A204.1 (cell line): ENCODE measurements at regions not wholly inside any gene's neighbourhood (a gene's known extent, or its start where the extent isn't known, plus 50 kb on each side); places are given as distances from the start of the nearest gene placed in this dataset.

Experiments
- FAIRE-seq: peaks from 2 replicates; lab custom pipeline; 2012; peaks lifted over from hg19 to GRCh38; lab: Jason Lieb, UNC

DNA sequence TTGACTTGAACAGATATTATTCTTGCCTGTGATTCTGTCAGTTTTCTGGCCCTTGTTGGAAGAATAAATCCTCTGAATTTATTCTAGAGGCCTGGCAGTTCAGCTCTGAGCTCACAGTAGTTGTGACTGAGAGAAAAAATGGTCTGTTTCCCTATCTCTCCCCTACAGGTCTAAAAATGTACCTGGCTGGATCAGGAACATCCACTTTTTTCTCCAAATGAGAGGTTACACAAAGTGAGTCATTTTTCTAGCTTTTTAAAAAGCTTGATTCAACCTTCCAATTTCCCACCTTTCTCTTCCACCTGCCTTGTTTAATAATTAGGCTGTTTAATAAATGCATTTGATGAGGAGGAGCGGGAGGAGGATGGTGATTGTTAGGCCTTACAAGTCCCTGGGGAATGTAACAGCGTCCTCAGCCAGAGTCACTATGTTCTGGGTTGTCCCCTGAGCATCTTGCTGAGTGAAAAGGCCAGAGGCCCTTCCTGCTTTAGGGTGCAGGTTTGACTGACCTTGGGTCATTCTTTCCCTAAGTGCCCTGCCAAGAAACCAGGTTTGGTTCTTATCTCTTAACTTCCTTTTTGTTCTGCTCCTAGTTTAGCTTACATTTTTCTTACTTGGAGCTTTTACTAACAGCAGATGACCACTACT lies 91.7 kb upstream of the FUT8 start:
- no peak for FAIRE-seq

GRCh38 chr14:65321370-65321875 lies 91.1 kb upstream of the FUT8 start:
- no peak for FAIRE-seq

DNA sequence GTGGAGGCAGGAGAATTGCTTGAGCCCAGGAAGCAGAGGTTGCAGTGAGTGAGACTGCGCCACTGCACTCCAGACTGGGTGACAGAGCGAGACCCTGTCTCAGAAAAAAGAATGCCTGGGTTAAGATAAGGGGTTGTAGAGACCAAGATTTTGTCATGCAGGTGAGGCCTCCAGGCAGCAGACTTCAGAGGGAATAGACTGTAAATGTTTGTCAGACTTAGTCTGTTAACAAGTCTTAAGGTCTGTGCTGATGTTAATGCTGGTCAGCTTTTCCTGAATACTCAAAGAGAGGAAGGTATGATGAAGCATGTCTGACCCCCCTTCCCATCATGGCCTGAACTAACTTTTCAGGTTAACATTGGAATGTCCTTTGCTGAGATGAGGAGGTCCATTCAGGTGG lies 83.0 kb upstream of the FUT8 start:
- FAIRE-seq: no peak

DNA sequence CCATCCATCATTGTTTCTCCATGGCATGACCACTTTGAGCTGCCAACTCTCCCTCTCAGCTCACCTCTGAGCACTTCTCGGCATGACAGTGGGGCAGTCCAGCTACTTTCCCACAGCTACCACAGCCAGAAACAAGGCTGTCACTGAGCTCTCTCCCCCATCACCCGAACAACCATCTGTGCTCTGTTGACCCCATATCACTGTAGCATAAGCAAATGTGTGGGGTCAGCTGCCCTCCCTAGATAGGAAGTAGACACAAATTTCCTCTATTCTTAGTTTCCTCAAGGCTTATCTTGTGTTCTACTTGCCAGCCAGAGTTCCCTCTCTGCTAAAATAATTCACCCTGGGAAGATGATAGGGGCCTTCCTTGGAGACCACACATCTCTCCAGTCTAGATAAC lies 82.6 kb upstream of the FUT8 start:
- FAIRE-seq: no peak

DNA sequence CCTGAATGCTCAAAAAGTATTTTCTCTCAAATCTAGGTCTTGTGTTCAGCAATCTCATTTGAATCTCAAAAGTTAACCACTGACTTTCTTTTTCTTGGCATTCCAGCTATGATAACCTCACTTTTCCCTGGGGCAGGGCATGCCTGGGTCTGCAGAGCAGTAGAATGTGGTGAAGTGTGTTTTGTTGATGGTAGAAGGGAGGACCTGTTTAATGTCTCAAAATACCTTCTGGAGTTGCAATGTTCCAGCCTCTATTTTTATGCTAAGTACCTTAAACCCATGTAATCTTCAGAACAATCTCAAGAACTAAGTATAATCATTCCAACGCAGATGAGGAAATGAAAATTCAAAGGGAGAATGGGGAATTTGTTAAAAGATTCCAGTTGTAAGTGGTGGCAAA lies 82.1 kb upstream of the FUT8 start:
- no peak for FAIRE-seq

DNA sequence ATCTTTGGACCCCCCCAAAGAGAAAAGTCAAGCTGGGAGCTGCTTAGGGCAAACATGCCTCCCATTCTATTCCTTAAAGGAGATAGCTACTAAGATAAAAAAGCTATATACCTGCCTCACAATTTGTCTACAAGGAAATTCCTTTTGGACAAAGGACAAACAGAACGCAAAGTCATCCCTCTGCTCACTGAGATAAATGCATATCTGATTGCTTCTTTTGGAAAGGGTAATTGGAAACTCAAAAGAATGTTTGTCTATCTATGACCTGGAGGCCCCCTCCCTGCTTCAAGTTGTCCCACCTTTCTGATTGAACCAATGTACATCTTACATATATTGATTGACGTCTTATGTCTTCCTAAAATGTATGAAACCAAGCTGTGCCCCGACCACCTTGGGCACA lies 80.9 kb upstream of the FUT8 start:
- FAIRE-seq: no peak

GRCh38 chr14:65332141-65332871 lies 80.2 kb upstream of the FUT8 start:
- no peak for FAIRE-seq

DNA sequence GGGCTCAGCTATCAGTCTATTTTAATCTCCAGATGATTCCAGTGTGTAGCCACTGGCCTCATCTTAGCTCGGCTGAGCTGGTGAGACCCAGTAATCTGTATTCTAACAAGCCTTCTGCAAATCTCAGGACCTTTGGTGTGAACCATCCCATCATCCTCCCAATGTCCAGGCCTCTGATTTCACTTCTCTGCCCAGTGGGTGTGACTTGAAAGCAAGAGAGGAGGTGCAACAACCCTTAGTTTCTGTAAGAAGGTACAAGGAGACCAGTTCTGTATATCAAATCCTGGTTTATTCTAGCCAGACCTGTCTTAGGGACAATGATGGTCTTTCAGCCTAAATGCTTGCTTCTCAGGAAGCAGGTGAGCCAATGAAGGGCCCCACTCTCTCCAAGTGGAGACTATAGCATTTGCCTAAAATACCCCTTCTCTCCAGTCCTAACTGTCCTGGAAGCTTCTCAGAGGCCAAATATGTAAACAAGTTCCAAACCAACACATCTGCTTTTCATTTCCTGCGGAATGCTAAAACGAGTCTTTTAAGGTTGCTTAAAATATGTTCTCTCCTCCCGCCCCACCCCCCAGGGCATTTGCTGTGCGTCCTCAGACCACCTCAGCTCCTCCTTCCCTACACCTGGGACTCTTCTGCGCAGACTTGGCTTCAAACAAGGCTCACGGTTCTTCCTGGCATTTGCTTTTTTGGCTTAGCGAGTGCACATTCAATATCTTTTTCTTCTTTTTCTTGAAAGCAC lies 78.4 kb upstream of the FUT8 start:
- no peak for FAIRE-seq

- FAIRE-seq: no peak
Observed at GRCh38 chr14:65334765-65335410, 77.6 kb upstream of the FUT8 start.

GRCh38 chr14:65335411-65335947 lies 77.1 kb upstream of the FUT8 start:
- FAIRE-seq: no peak

GRCh38 chr14:65336191-65336591 lies 76.3 kb upstream of the FUT8 start:
- FAIRE-seq: no peak

- no peak for FAIRE-seq
Observed at GRCh38 chr14:65339866-65340265, 72.7 kb upstream of the FUT8 start.

GRCh38 chr14:65344011-65344410 lies 68.5 kb upstream of the FUT8 start:
- FAIRE-seq: no peak

- FAIRE-seq: no peak
Observed at GRCh38 chr14:65345266-65345665, 67.3 kb upstream of the FUT8 start.

- FAIRE-seq: no peak
Observed at GRCh38 chr14:65346474-65346873, 66.1 kb upstream of the FUT8 start.

DNA sequence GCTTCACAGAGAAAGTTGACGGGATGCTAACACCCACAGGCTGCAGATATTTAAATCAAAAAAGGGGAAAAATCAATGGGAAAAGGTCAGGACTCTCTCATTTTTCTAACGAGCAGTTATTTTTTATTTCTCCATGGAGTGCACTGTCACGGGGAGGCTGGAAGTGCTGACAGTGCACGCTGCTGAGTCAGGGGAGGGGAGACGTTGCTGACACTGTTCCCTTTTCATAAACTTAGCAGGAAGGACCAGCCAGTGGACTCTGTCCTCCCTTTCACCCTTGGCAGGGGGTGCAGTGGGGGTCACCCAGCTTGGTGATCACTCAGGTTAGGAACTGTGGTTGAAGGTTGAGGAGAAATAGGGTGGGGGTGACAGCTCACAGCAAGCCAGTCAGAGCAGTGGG lies 65.6 kb upstream of the FUT8 start:
- FAIRE-seq: no peak

GRCh38 chr14:65348137-65348536 lies 64.4 kb upstream of the FUT8 start:
- FAIRE-seq: no peak

- no peak for FAIRE-seq
Observed at GRCh38 chr14:65349100-65349499, 63.4 kb upstream of the FUT8 start.

DNA sequence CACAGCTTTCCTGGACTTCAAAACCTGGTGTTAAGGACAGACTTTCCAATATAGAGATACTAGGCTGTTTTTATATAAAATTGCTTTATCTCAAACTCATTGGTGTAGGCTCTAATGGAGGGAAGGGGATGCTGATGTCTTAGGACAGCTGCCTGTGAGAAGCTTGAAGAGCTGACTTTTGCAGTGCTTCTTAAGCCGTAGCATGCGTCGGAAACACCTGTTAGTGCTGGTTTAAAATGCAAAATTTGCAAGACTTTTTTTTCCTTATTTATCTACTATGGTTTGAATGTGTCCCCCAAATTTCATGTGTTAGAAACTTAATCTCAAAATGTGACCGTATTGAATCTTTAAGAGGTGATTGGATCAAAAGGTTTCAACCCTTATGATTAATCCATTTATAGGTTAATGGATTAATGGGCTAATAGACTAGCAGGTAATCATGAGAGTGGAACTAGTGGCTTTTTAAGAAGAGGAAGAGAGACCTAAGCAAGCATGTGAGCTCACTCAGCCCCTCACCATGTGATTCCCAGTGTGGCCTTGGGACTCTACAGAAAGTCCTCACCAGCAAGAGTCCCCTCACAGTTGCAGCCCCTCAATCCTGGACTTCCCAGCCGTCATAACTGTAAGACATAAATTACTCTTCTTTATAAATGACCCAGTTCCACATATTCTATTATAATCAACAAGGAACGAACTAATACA lies 60.9 kb upstream of the FUT8 start:
- FAIRE-seq: no peak

GRCh38 chr14:65352964-65353530 lies 59.5 kb upstream of the FUT8 start:
- FAIRE-seq: no peak

DNA sequence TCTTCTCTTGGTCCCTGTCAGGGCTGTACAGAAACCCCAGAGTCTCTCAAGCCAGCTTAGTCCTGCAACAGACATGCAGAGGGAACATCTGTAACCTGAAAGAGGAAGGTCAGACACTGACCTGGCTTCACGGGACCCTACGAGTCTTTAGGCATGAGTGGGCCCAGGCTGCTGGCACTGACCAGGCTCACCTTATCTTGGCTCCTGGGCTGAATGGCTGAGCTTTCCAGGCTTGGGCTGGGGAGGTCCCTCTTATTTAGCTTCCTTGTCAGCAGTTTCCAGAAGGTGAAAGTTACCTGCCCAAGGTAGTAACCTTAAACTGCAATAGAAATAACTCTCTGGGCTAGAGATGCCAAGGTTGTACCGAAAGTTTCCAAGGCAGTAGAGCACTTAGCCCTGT lies 58.4 kb upstream of the FUT8 start:
- FAIRE-seq: no peak

- FAIRE-seq: no peak
Observed at GRCh38 chr14:65354715-65355114, 57.8 kb upstream of the FUT8 start.
